BJ (cell line): ENCODE measurements at regions not wholly inside any gene's neighbourhood (a gene's known extent, or its start where the extent isn't known, plus 50 kb on each side); places are given as distances from the start of the nearest gene placed in this dataset.
"Not testable (repeated sequence)": the region's sequence is repeated elsewhere in the genome, so short reads cannot be mapped to it uniquely, and the experiment has no call there.

Experiments used
- CTCF ChIA-PET: fragments of 350-600 bp; formaldehyde crosslinking; extraction: SDS; loops from one replicate; lab custom pipeline; 2021; ENCODE audit warnings: antibody characterized with exemption, inconsistent platforms; lab: Yijun Ruan, JAX
- POLR2A ChIA-PET: fragments of 300-600 bp; sonication (Branson Sonifier 250); formaldehyde crosslinking; extraction: SDS; loops from one replicate; lab custom pipeline; 2021; ENCODE audit warnings: antibody characterized with exemption; lab: Charles Lee
- DNase-seq: peaks from one replicate; pipeline ENCODE4 v3.0.0-alpha.2; 2011; ENCODE audit warnings: low read depth
- H3K27me3 ChIP-seq: 2 replicates; pipeline ENCODE4 v1.6.0; 2011; ENCODE audit warnings: low read length; ENCODE audit not compliant: control insufficient read depth, insufficient read depth
- H3K36me3 ChIP-seq: 2 replicates; pipeline ENCODE4 v1.5.1; 2011; ENCODE audit warnings: low read length; ENCODE audit not compliant: control insufficient read depth, insufficient read depth
- H3K4me3 ChIP-seq: 2 replicates; pipeline ENCODE4 v1.5.1; 2011; ENCODE audit warnings: low read depth, mild to moderate bottlenecking, control low read depth, low read length

- H3K4me3 ChIP-seq, H3K27me3 ChIP-seq, DNase-seq, POLR2A ChIA-PET, CTCF ChIA-PET, H3K36me3 ChIP-seq: not testable (repeated sequence)
Measured at GRCh38 chr5:176067162-176067561, 99.0 kb upstream of the THOC3 start.

- H3K27me3 ChIP-seq, CTCF ChIA-PET, H3K36me3 ChIP-seq, DNase-seq, POLR2A ChIA-PET, H3K4me3 ChIP-seq: not testable (repeated sequence)
Measured at GRCh38 chr5:176067948-176068347, 99.8 kb upstream of the THOC3 start.

- DNase-seq, H3K36me3 ChIP-seq, CTCF ChIA-PET, POLR2A ChIA-PET, H3K4me3 ChIP-seq, H3K27me3 ChIP-seq: not testable (repeated sequence)
Measured at GRCh38 chr5:176073996-176074571, 106.0 kb upstream of the THOC3 start.

- H3K4me3 ChIP-seq, DNase-seq, H3K27me3 ChIP-seq, POLR2A ChIA-PET, H3K36me3 ChIP-seq, CTCF ChIA-PET: not testable (repeated sequence)
Measured at GRCh38 chr5:176083717-176084116, 115.6 kb upstream of the THOC3 start.

GRCh38 chr5:176103083-176103482, 135.0 kb upstream of the THOC3 start:
- CTCF ChIA-PET, H3K36me3 ChIP-seq, DNase-seq, POLR2A ChIA-PET, H3K4me3 ChIP-seq, H3K27me3 ChIP-seq: not testable (repeated sequence)

- DNase-seq, POLR2A ChIA-PET, H3K36me3 ChIP-seq, CTCF ChIA-PET, H3K27me3 ChIP-seq, H3K4me3 ChIP-seq: not testable (repeated sequence)
Measured at GRCh38 chr5:176112888-176113287, 125.3 kb upstream of the SIMC1 start.

GRCh38 chr5:176113673-176114335, 124.4 kb upstream of the SIMC1 start:
- DNase-seq, H3K27me3 ChIP-seq, H3K36me3 ChIP-seq, H3K4me3 ChIP-seq, POLR2A ChIA-PET, CTCF ChIA-PET: not testable (repeated sequence)

GRCh38 chr5:176114825-176115224, 123.4 kb upstream of the SIMC1 start:
- H3K4me3 ChIP-seq, POLR2A ChIA-PET, DNase-seq, CTCF ChIA-PET, H3K27me3 ChIP-seq, H3K36me3 ChIP-seq: not testable (repeated sequence)

- CTCF ChIA-PET, H3K27me3 ChIP-seq, H3K4me3 ChIP-seq, DNase-seq, H3K36me3 ChIP-seq, POLR2A ChIA-PET: not testable (repeated sequence)
Measured at GRCh38 chr5:176117699-176118238, 120.5 kb upstream of the SIMC1 start.

- H3K4me3 ChIP-seq, DNase-seq, CTCF ChIA-PET, H3K27me3 ChIP-seq, H3K36me3 ChIP-seq: not testable (repeated sequence)
- POLR2A ChIA-PET, result interaction anchor here (0.6 kb wide), 1 partner anchor 21 kb away, joined by 3 read pairs; no protein-coding TSS in a partner anchor
Measured at GRCh38 chr5:176122361-176122760, 115.9 kb upstream of the SIMC1 start.

- POLR2A ChIA-PET, H3K27me3 ChIP-seq, CTCF ChIA-PET, DNase-seq, H3K36me3 ChIP-seq, H3K4me3 ChIP-seq: not testable (repeated sequence)
Measured at GRCh38 chr5:176124120-176124519, 114.1 kb upstream of the SIMC1 start.
